A673 (cell line): ENCODE measurements at regions not wholly inside any gene's neighbourhood (a gene's known extent, or its start where the extent isn't known, plus 50 kb on each side); places are given as distances from the start of the nearest gene placed in this dataset.

ENCODE experiments used
- BruUV-seq: library from RNA; stranded (reverse); fragments of 400-500 nt; replicated peaks from 2 replicates; lab custom pipeline; 2021; lab: Mats Ljungman, UMichigan
- CTCF ChIA-PET: fragments of 300-600 bp; sonication (Branson Sonifier 250); formaldehyde crosslinking; loops from one replicate; lab custom pipeline; 2022; ENCODE audit warnings: antibody characterized with exemption; lab: Charles Lee
- POLR2A ChIA-PET: fragments of 300-600 bp; sonication (Branson Sonifier 250); formaldehyde crosslinking; loops from one replicate; lab custom pipeline; 2022; ENCODE audit warnings: antibody characterized with exemption; ENCODE audit not compliant: low non-redundant PET; lab: Charles Lee
- DNase-seq: peaks from one replicate; pipeline ENCODE4 v3.0.0-alpha.2; 2015; ENCODE audit warnings: low spot score
- H3K27ac ChIP-seq: fragments of 200-600 bp; sonication (generic); 2 replicates; pipeline ENCODE4 v1.5.1; 2016; ENCODE audit warnings: mixed run types, low read depth, mild to moderate bottlenecking, mixed read lengths, antibody characterized with exemption, low read length; ENCODE audit not compliant: poor library complexity, severe bottlenecking
- H3K27me3 ChIP-seq: fragments of 200-600 bp; sonication (generic); replicated peaks from 2 replicates; pipeline ENCODE4 v1.6.1; 2017; ENCODE audit warnings: mixed run types, low read depth, mild to moderate bottlenecking, mixed read lengths, antibody characterized with exemption, low read length; ENCODE audit not compliant: insufficient read depth, poor library complexity
- H3K36me3 ChIP-seq: fragments of 200-600 bp; sonication (generic); 2 replicates; pipeline ENCODE4 v1.6.1; 2016; ENCODE audit warnings: mixed run types, mild to moderate bottlenecking, mixed read lengths, antibody characterized with exemption, low read length; ENCODE audit not compliant: insufficient read depth, poor library complexity, severe bottlenecking
- H3K4me1 ChIP-seq: fragments of 200-600 bp; sonication (generic); 2 replicates; pipeline ENCODE4 v1.6.1; 2017; ENCODE audit warnings: mixed run types, mild to moderate bottlenecking, mixed read lengths, antibody characterized with exemption, low read length; ENCODE audit not compliant: insufficient read depth, poor library complexity, severe bottlenecking
- H3K4me3 ChIP-seq: fragments of 200-600 bp; sonication (generic); 2 replicates; pipeline ENCODE4 v1.5.1; 2016; ENCODE audit warnings: low read depth, mixed run types, mild to moderate bottlenecking, mixed read lengths, low read length; ENCODE audit not compliant: poor library complexity, severe bottlenecking
- H3K9me3 ChIP-seq: fragments of 200-600 bp; sonication (generic); 2 replicates; pipeline ENCODE4 v1.6.1; 2016; ENCODE audit warnings: mixed run types, low read depth, mild to moderate bottlenecking, mixed read lengths, antibody characterized with exemption, low read length; ENCODE audit not compliant: poor library complexity, severe bottlenecking
- EZH2 ChIP-seq: fragments of 200-600 bp; sonication (generic); IDR thresholded peaks from 2 replicates; pipeline ENCODE4 v1.6.1; 2017; ENCODE audit warnings: borderline replicate concordance, low read depth, mild to moderate bottlenecking, mixed read lengths, antibody characterized with exemption, low read length; ENCODE audit not compliant: poor library complexity, severe bottlenecking
- intact Hi-C: fragments of 100-400 bp; cut with micrococcal nuclease; formaldehyde crosslinking; loops from one replicate; pipeline ENCODE4 v1.10.0; 2022; ENCODE audit not compliant: unreplicated experiment
- TF ChIP-seq, protein P1 (sequence below): fragments of 300-800, 200-600 bp; sonication (generic); conservative IDR thresholded peaks from 2 replicates; pipeline ENCODE4 v1.5.1; 2017; ENCODE audit warnings: low read depth, mild to moderate bottlenecking, antibody characterized with exemption, low read length, moderate library complexity, mixed read lengths

DNA sequence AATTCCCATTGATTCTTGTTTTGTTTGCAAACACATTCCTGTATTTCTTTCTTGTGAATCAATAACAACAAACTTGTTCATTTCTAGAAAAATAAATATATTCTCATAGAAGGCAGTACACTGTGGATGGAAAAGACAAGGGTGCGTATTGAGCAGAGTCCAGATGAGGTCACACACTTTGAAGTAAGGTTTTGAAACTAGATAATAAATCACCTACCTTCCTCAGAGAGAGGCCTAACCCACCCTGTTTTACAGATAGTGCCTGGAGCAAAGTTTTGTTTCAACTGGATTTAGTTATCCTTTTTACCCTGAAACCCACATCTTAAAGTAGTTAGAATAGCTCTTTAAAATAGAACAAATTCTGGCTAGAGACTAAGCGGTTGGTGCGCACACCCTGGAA is 137.1 kb upstream of the PIEZO2 start:
- BruUV-seq = no TSS peak
- CTCF ChIA-PET = no interaction called here

DNA sequence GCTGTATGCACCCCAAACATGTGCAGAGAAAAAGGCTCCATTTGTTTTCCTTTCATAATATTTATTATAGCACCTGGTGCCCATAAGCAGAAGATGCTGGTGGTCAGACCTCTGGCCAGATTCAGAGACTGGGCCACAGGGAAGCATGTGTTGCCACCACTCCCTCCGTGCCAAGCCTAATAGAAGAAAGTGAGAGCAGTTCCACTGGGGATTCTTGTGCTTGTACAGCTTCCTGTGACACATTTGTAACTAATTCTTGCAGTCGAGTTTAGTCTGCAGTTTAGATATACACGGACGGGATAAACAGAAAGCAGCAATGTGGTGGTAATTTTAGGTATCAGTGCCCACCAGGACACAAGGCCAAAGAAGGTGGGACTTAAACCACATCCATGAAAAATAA is 135.4 kb upstream of the PIEZO2 start:
- intact Hi-C loops = no loop called here
- TF ChIP-seq, protein P1, sequence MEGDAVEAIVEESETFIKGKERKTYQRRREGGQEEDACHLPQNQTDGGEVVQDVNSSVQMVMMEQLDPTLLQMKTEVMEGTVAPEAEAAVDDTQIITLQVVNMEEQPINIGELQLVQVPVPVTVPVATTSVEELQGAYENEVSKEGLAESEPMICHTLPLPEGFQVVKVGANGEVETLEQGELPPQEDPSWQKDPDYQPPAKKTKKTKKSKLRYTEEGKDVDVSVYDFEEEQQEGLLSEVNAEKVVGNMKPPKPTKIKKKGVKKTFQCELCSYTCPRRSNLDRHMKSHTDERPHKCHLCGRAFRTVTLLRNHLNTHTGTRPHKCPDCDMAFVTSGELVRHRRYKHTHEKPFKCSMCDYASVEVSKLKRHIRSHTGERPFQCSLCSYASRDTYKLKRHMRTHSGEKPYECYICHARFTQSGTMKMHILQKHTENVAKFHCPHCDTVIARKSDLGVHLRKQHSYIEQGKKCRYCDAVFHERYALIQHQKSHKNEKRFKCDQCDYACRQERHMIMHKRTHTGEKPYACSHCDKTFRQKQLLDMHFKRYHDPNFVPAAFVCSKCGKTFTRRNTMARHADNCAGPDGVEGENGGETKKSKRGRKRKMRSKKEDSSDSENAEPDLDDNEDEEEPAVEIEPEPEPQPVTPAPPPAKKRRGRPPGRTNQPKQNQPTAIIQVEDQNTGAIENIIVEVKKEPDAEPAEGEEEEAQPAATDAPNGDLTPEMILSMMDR = no peak
- TF ChIP-seq EZH2 = no peak
- POLR2A ChIA-PET = no interaction called here

More for the DNA sequence above, 137.1 kb upstream of the PIEZO2 start:
- Histone ChIP-seq H3K27me3 (peaks cover 21% of the 10 kb centered on the region), H3K9me3 (no peaks in the 10 kb centered on the region), H3K36me3 (no peaks in the 10 kb centered on the region), H3K4me1 (no peaks in the 10 kb centered on the region), H3K4me3 (no peak overlapping the region), H3K27ac (no peak overlapping the region)
- POLR2A ChIA-PET = no interaction called here
- intact Hi-C loops = no loop called here
- TF ChIP-seq, protein P1 = no peak
- no peak for TF ChIP-seq EZH2
- no peak for DNase-seq

DNA sequence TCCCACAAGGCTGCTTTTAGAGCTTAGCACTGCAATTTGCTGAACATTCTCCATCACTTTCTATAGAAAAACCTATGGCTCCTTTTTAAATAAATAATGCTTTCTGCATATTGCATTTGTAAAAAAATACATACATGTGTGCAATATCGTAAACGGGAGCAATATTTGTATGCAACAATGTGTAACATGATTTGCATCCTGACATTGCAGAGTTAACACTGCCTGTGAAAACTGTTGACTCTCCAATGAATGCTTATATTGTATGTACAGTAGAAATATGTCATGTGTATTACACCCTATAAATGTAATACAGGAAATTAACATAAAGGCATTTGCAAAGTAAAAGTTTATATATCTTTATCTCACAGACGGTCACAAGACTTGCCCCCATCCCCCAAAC is 135.0 kb upstream of the PIEZO2 start:
- Histone ChIP-seq H3K9me3 (no peaks in the 10 kb centered on the region), H3K4me3 (no peak overlapping the region), H3K36me3 (no peaks in the 10 kb centered on the region), H3K27me3 (peaks cover 6% of the 10 kb centered on the region), H3K27ac (no peak overlapping the region), H3K4me1 (no peaks in the 10 kb centered on the region)
- no peak for TF ChIP-seq EZH2
- TF ChIP-seq, protein P1 = no peak
- no peak for DNase-seq
- POLR2A ChIA-PET = no interaction called here
- intact Hi-C loops = no loop called here
- CTCF ChIA-PET = no interaction called here
- no TSS peak for BruUV-seq

More for the DNA sequence above, 135.4 kb upstream of the PIEZO2 start:
- no TSS peak for BruUV-seq
- CTCF ChIA-PET = no interaction called here
- Histone ChIP-seq H3K4me1 (no peaks in the 10 kb centered on the region), H3K27me3 (peaks cover 6% of the 10 kb centered on the region), H3K9me3 (no peaks in the 10 kb centered on the region), H3K36me3 (no peaks in the 10 kb centered on the region), H3K4me3 (no peak overlapping the region), H3K27ac (no peak overlapping the region)
- DNase-seq = no peak
